ENCODE measurements at regions not wholly inside any gene's neighbourhood (a gene's known extent, or its start where the extent isn't known, plus 50 kb on each side); places are given as distances from the start of the nearest gene placed in this dataset.

GRCh38 chr14:32012571-32012970, 64.5 kb upstream of the ARHGAP5 start:
- no peaks in the 10 kb centered on the region for H3K4me1 ChIP-seq (ENCODE audit: control insufficient read depth in 3 of 3, insufficient read depth in 2 of 3, low read depth in 1 of 3, low read length in 2 of 3)
- H3K36me3 ChIP-seq (ENCODE audit: control insufficient read depth in 3 of 3, insufficient read depth in 2 of 3, low read depth in 1 of 3, low read length in 3 of 3): no peaks in the 10 kb centered on the region
- FAIRE-seq (no peak), DNase-seq (no peak)
- no peaks in the 10 kb centered on the region for H3K27me3 ChIP-seq (ENCODE audit: control insufficient read depth in 3 of 3, insufficient read depth in 3 of 3, low read length in 3 of 3)
- H3K9me3 ChIP-seq (ENCODE audit: control insufficient read depth in 2 of 2, insufficient read depth in 1 of 2, low read depth in 1 of 2, low read length in 1 of 2): no peaks in the 10 kb centered on the region
- no peak overlapping the region for H3K4me3 ChIP-seq (ENCODE audit: low read depth in 1 of 3, low read length in 3 of 3)
- 50 to 74% (median 59%) methylated on average over 1 of the region's 1 CpG for WGBS, 3 donors
- no peak overlapping the region for H3K27ac ChIP-seq (ENCODE audit: low read depth in 1 of 3, low read length in 2 of 3)

- Histone ChIP-seq H3K9me3 (ENCODE audit: control insufficient read depth in 2 of 2, insufficient read depth in 1 of 2, low read depth in 1 of 2, low read length in 1 of 2) (no peaks in the 10 kb centered on the region), H3K27ac (ENCODE audit: low read depth in 1 of 3, low read length in 2 of 3) (no peak overlapping the region), H3K27me3 (ENCODE audit: control insufficient read depth in 3 of 3, insufficient read depth in 3 of 3, low read length in 3 of 3) (no peaks in the 10 kb centered on the region), H3K4me3 (ENCODE audit: low read depth in 1 of 3, low read length in 3 of 3) (no peak overlapping the region), H3K36me3 (ENCODE audit: control insufficient read depth in 3 of 3, insufficient read depth in 2 of 3, low read depth in 1 of 3, low read length in 3 of 3) (no peaks in the 10 kb centered on the region), H3K4me1 (ENCODE audit: control insufficient read depth in 3 of 3, insufficient read depth in 2 of 3, low read depth in 1 of 3, low read length in 2 of 3) (no peaks in the 10 kb centered on the region)
- WGBS, 3 donors: 80 to 93% (median 82%) methylated on average over 6 of the region's 6 CpGs
- FAIRE-seq: no peak
- no peak for DNase-seq
Observed at GRCh38 chr14:32013083-32013482, 64.0 kb upstream of the ARHGAP5 start.

GRCh38 chr14:32014057-32014456, 63.0 kb upstream of the ARHGAP5 start:
- no peaks in the 10 kb centered on the region for H3K4me1 ChIP-seq (ENCODE audit: control insufficient read depth in 3 of 3, insufficient read depth in 2 of 3, low read depth in 1 of 3, low read length in 2 of 3)
- no peak overlapping the region for H3K4me3 ChIP-seq (ENCODE audit: low read depth in 1 of 3, low read length in 3 of 3)
- 81 to 93% (median 84%) methylated on average over 1 of the region's 1 CpG for WGBS, 3 donors
- no peaks in the 10 kb centered on the region for H3K9me3 ChIP-seq (ENCODE audit: control insufficient read depth in 2 of 2, insufficient read depth in 1 of 2, low read depth in 1 of 2, low read length in 1 of 2)
- H3K27ac ChIP-seq (ENCODE audit: low read depth in 1 of 3, low read length in 2 of 3): no peak overlapping the region
- no peaks in the 10 kb centered on the region for H3K27me3 ChIP-seq (ENCODE audit: control insufficient read depth in 3 of 3, insufficient read depth in 3 of 3, low read length in 3 of 3)
- no peak for FAIRE-seq
- H3K36me3 ChIP-seq (ENCODE audit: control insufficient read depth in 3 of 3, insufficient read depth in 2 of 3, low read depth in 1 of 3, low read length in 3 of 3): no peaks in the 10 kb centered on the region
- DNase-seq: no peak

GRCh38 chr14:32014498-32014897, 62.6 kb upstream of the ARHGAP5 start:
- Histone ChIP-seq H3K27me3 (ENCODE audit: control insufficient read depth in 3 of 3, insufficient read depth in 3 of 3, low read length in 3 of 3) (no peaks in the 10 kb centered on the region), H3K4me3 (ENCODE audit: low read depth in 1 of 3, low read length in 3 of 3) (no peak overlapping the region), H3K9me3 (ENCODE audit: control insufficient read depth in 2 of 2, insufficient read depth in 1 of 2, low read depth in 1 of 2, low read length in 1 of 2) (no peaks in the 10 kb centered on the region), H3K27ac (ENCODE audit: low read depth in 1 of 3, low read length in 2 of 3) (no peak overlapping the region), H3K4me1 (ENCODE audit: control insufficient read depth in 3 of 3, insufficient read depth in 2 of 3, low read depth in 1 of 3, low read length in 2 of 3) (no peaks in the 10 kb centered on the region), H3K36me3 (ENCODE audit: control insufficient read depth in 3 of 3, insufficient read depth in 2 of 3, low read depth in 1 of 3, low read length in 3 of 3) (no peaks in the 10 kb centered on the region)
- 82 to 85% (median 84%) methylated on average over 4 of the region's 4 CpGs for whole genome bisulfite sequencing, 3 donors
- no peak for FAIRE-seq
- DNase-seq: no peak

- Histone ChIP-seq H3K4me3 (ENCODE audit: low read depth in 1 of 3, low read length in 3 of 3) (no peak overlapping the region), H3K9me3 (ENCODE audit: control insufficient read depth in 2 of 2, insufficient read depth in 1 of 2, low read depth in 1 of 2, low read length in 1 of 2) (no peaks in the 10 kb centered on the region), H3K27ac (ENCODE audit: low read depth in 1 of 3, low read length in 2 of 3) (no peak overlapping the region), H3K27me3 (ENCODE audit: control insufficient read depth in 3 of 3, insufficient read depth in 3 of 3, low read length in 3 of 3) (no peaks in the 10 kb centered on the region), H3K36me3 (ENCODE audit: control insufficient read depth in 3 of 3, insufficient read depth in 2 of 3, low read depth in 1 of 3, low read length in 3 of 3) (no peaks in the 10 kb centered on the region), H3K4me1 (ENCODE audit: control insufficient read depth in 3 of 3, insufficient read depth in 2 of 3, low read depth in 1 of 3, low read length in 2 of 3) (no peaks in the 10 kb centered on the region)
- DNase-seq (no peak), FAIRE-seq (no peak)
- 91 to 99% (median 91%) methylated on average over 4 of the region's 4 CpGs for WGBS, 3 donors
Observed at GRCh38 chr14:32015166-32015565, 61.9 kb upstream of the ARHGAP5 start.

- Histone ChIP-seq H3K36me3 (ENCODE audit: control insufficient read depth in 3 of 3, insufficient read depth in 2 of 3, low read depth in 1 of 3, low read length in 3 of 3) (no peaks in the 10 kb centered on the region), H3K27ac (ENCODE audit: low read depth in 1 of 3, low read length in 2 of 3) (no peak overlapping the region), H3K27me3 (ENCODE audit: control insufficient read depth in 3 of 3, insufficient read depth in 3 of 3, low read length in 3 of 3) (no peaks in the 10 kb centered on the region), H3K4me1 (ENCODE audit: control insufficient read depth in 3 of 3, insufficient read depth in 2 of 3, low read depth in 1 of 3, low read length in 2 of 3) (no peaks in the 10 kb centered on the region), H3K9me3 (ENCODE audit: control insufficient read depth in 2 of 2, insufficient read depth in 1 of 2, low read depth in 1 of 2, low read length in 1 of 2) (peaks cover 0 to 6% of the 10 kb centered on the region in 2 donors), H3K4me3 (ENCODE audit: low read depth in 1 of 3, low read length in 3 of 3) (no peak overlapping the region)
- DNase-seq (no peak), FAIRE-seq (no peak)
Observed at GRCh38 chr14:32017587-32017986, 59.5 kb upstream of the ARHGAP5 start.

- no peak for FAIRE-seq
- WGBS, 3 donors: 52 to 62% (median 57%) methylated on average over 3 of the region's 3 CpGs
- H3K36me3 ChIP-seq (ENCODE audit: control insufficient read depth in 3 of 3, insufficient read depth in 2 of 3, low read depth in 1 of 3, low read length in 3 of 3): no peaks in the 10 kb centered on the region
- H3K9me3 ChIP-seq (ENCODE audit: control insufficient read depth in 2 of 2, insufficient read depth in 1 of 2, low read depth in 1 of 2, low read length in 1 of 2): peaks cover 0 to 6% of the 10 kb centered on the region in 2 donors
- H3K4me3 ChIP-seq (ENCODE audit: low read depth in 1 of 3, low read length in 3 of 3): no peak overlapping the region
- DNase-seq: no peak
- no peak overlapping the region for H3K27ac ChIP-seq (ENCODE audit: low read depth in 1 of 3, low read length in 2 of 3)
- H3K4me1 ChIP-seq (ENCODE audit: control insufficient read depth in 3 of 3, insufficient read depth in 2 of 3, low read depth in 1 of 3, low read length in 2 of 3): no peaks in the 10 kb centered on the region
- H3K27me3 ChIP-seq (ENCODE audit: control insufficient read depth in 3 of 3, insufficient read depth in 3 of 3, low read length in 3 of 3): no peaks in the 10 kb centered on the region
Observed at GRCh38 chr14:32018391-32019092, 58.6 kb upstream of the ARHGAP5 start.

- H3K9me3 ChIP-seq (ENCODE audit: control insufficient read depth in 2 of 2, insufficient read depth in 1 of 2, low read depth in 1 of 2, low read length in 1 of 2): peaks cover 0 to 6% of the 10 kb centered on the region in 2 donors
- no peak overlapping the region for H3K27ac ChIP-seq (ENCODE audit: low read depth in 1 of 3, low read length in 2 of 3)
- no peaks in the 10 kb centered on the region for H3K4me1 ChIP-seq (ENCODE audit: control insufficient read depth in 3 of 3, insufficient read depth in 2 of 3, low read depth in 1 of 3, low read length in 2 of 3)
- no peak overlapping the region for H3K4me3 ChIP-seq (ENCODE audit: low read depth in 1 of 3, low read length in 3 of 3)
- WGBS, 3 donors: 76 to 87% (median 78%) methylated on average over 7 of the region's 7 CpGs
- no peak for FAIRE-seq
- DNase-seq: no peak
- no peaks in the 10 kb centered on the region for H3K36me3 ChIP-seq (ENCODE audit: control insufficient read depth in 3 of 3, insufficient read depth in 2 of 3, low read depth in 1 of 3, low read length in 3 of 3)
- H3K27me3 ChIP-seq (ENCODE audit: control insufficient read depth in 3 of 3, insufficient read depth in 3 of 3, low read length in 3 of 3): no peaks in the 10 kb centered on the region
Observed at GRCh38 chr14:32019276-32019675, 57.8 kb upstream of the ARHGAP5 start.

- Histone ChIP-seq H3K4me1 (ENCODE audit: control insufficient read depth in 3 of 3, insufficient read depth in 2 of 3, low read depth in 1 of 3, low read length in 2 of 3) (no peaks in the 10 kb centered on the region), H3K36me3 (ENCODE audit: control insufficient read depth in 3 of 3, insufficient read depth in 2 of 3, low read depth in 1 of 3, low read length in 3 of 3) (no peaks in the 10 kb centered on the region), H3K27me3 (ENCODE audit: control insufficient read depth in 3 of 3, insufficient read depth in 3 of 3, low read length in 3 of 3) (no peaks in the 10 kb centered on the region), H3K27ac (ENCODE audit: low read depth in 1 of 3, low read length in 2 of 3) (no peak overlapping the region), H3K9me3 (ENCODE audit: control insufficient read depth in 2 of 2, insufficient read depth in 1 of 2, low read depth in 1 of 2, low read length in 1 of 2) (peaks cover 0 to 6% of the 10 kb centered on the region in 2 donors), H3K4me3 (ENCODE audit: low read depth in 1 of 3, low read length in 3 of 3) (no peak overlapping the region)
- DNase-seq (no peak), FAIRE-seq (no peak)
- WGBS, 3 donors: 83 to 89% (median 85%) methylated on average over 4 of the region's 4 CpGs
Observed at GRCh38 chr14:32020882-32021281, 56.2 kb upstream of the ARHGAP5 start.

Measured in small intestine (tissue), 7 donors.